GM18861 (cell line): ENCODE measurements at regions not wholly inside any gene's neighbourhood (a gene's known extent, or its start where the extent isn't known, plus 50 kb on each side); places are given as distances from the start of the nearest gene placed in this dataset.

Experiments used
- ATAC-seq: cut with Tn5 transposase; IDR thresholded peaks from one replicate; pipeline ENCODE4 v1.9.1; 2021; ENCODE audit not compliant: unreplicated experiment

GRCh38 chr17:79539944-79540705 lies 70.7 kb downstream of the RBFOX3 start:
- ATAC-seq, result no peak

- ATAC-seq, result no peak
Observed at GRCh38 chr17:79538291-79538690, 72.6 kb downstream of the RBFOX3 start.

GRCh38 chr17:79537686-79538085 lies 73.2 kb downstream of the RBFOX3 start:
- no peak for ATAC-seq

GRCh38 chr17:79537061-79537460 lies 73.8 kb downstream of the RBFOX3 start:
- no peak for ATAC-seq

- ATAC-seq, result no peak
Observed at GRCh38 chr17:79536212-79536840, 74.5 kb downstream of the RBFOX3 start.

GRCh38 chr17:79535728-79536025 lies 75.2 kb downstream of the RBFOX3 start:
- ATAC-seq, result no peak

- ATAC-seq, result no peak
Observed at GRCh38 chr17:79534851-79535727, 75.8 kb downstream of the RBFOX3 start.

- ATAC-seq, result no peak
Observed at GRCh38 chr17:79534111-79534510, 76.7 kb downstream of the RBFOX3 start.

GRCh38 chr17:79533116-79533515 lies 77.7 kb downstream of the RBFOX3 start:
- ATAC-seq, result no peak

- ATAC-seq, result no peak
Observed at GRCh38 chr17:79532107-79532790, 78.6 kb downstream of the RBFOX3 start.

GRCh38 chr17:79531191-79532095 lies 79.4 kb downstream of the RBFOX3 start:
- ATAC-seq, result no peak

- ATAC-seq, result no peak
Observed at GRCh38 chr17:79530361-79531105, 80.3 kb downstream of the RBFOX3 start.

GRCh38 chr17:79529661-79530081 lies 81.2 kb downstream of the RBFOX3 start:
- no peak for ATAC-seq

- ATAC-seq, result no peak
Observed at GRCh38 chr17:79528592-79529125, 82.2 kb downstream of the RBFOX3 start.

- ATAC-seq, result no peak
Observed at GRCh38 chr17:79527306-79527705, 83.5 kb downstream of the RBFOX3 start.

- no peak for ATAC-seq
Observed at GRCh38 chr17:79525793-79526677, 84.8 kb downstream of the RBFOX3 start.

- no peak for ATAC-seq
Observed at GRCh38 chr17:79524213-79525187, 86.4 kb downstream of the RBFOX3 start.
